HEK293 (cell line): ENCODE measurements at regions not wholly inside any gene's neighbourhood (a gene's known extent, or its start where the extent isn't known, plus 50 kb on each side); places are given as distances from the start of the nearest gene placed in this dataset.

ENCODE experiments used
- HOXC10 ChIP-seq: sonication (generic); formaldehyde crosslinking; IDR thresholded peaks from 2 replicates; pipeline ENCODE4 v1.8.1; 2023; ENCODE audit warnings: mild to moderate bottlenecking, missing genetic modification reagents
- PBX3 ChIP-seq: sonication (generic); formaldehyde crosslinking; IDR thresholded peaks from 2 replicates; pipeline ENCODE4 v1.8.1; 2022; ENCODE audit warnings: mild to moderate bottlenecking, moderate library complexity, missing genetic modification reagents
- PRDM2 ChIP-seq: fragments of 450-650 bp; formaldehyde crosslinking; IDR thresholded peaks from 2 replicates; pipeline ENCODE4 v1.5.1; 2016; ENCODE audit warnings: missing biosample characterization, missing genetic modification characterization, borderline replicate concordance
- PRDM4 ChIP-seq: fragments of 450-650 bp; formaldehyde crosslinking; IDR thresholded peaks from 2 replicates; pipeline ENCODE4 v1.5.1; 2017; ENCODE audit warnings: missing biosample characterization, missing genetic modification characterization
- SP2 ChIP-seq: fragments of 450-650 bp; formaldehyde crosslinking; IDR thresholded peaks from 2 replicates; pipeline ENCODE4 v1.5.1; 2016; ENCODE audit warnings: missing biosample characterization, missing genetic modification characterization
- SP3 ChIP-seq: fragments of 450-650 bp; formaldehyde crosslinking; IDR thresholded peaks from 2 replicates; pipeline ENCODE4 v1.5.1; 2016; ENCODE audit warnings: missing biosample characterization, missing genetic modification characterization
- TRIM28 ChIP-seq: IDR thresholded peaks from 2 replicates; pipeline ENCODE4 v1.6.1; 2011; ENCODE audit warnings: low read length, control low read depth, borderline replicate concordance
- ZBTB10 ChIP-seq: fragments of 450-650 bp; formaldehyde crosslinking; IDR thresholded peaks from 2 replicates; pipeline ENCODE4 v1.5.1; 2016; ENCODE audit warnings: missing biosample characterization, missing genetic modification characterization
- ZBTB44 ChIP-seq: fragments of 450-650 bp; IDR thresholded peaks from 2 replicates; pipeline ENCODE4 v1.5.1; 2018; ENCODE audit warnings: missing biosample characterization, mild to moderate bottlenecking, missing genetic modification characterization
- ZBTB48 ChIP-seq: fragments of 450-650 bp; formaldehyde crosslinking; IDR thresholded peaks from 2 replicates; pipeline ENCODE4 v1.5.1; 2016; ENCODE audit warnings: missing biosample characterization, missing genetic modification characterization
- ZIC2 ChIP-seq: fragments of 450-650 bp; formaldehyde crosslinking; IDR thresholded peaks from 2 replicates; pipeline ENCODE4 v1.5.1; 2016; ENCODE audit warnings: missing biosample characterization, missing genetic modification characterization
- ZNF133 ChIP-seq: fragments of 450-650 bp; formaldehyde crosslinking; IDR thresholded peaks from 2 replicates; pipeline ENCODE4 v1.5.1; 2016; ENCODE audit warnings: missing biosample characterization, missing genetic modification characterization
- ZNF280D ChIP-seq: fragments of 450-650 bp; formaldehyde crosslinking; IDR thresholded peaks from 2 replicates; pipeline ENCODE4 v1.5.1; 2016; ENCODE audit warnings: missing biosample characterization, missing genetic modification characterization
- ZNF362 ChIP-seq: fragments of 450-650 bp; formaldehyde crosslinking; IDR thresholded peaks from 2 replicates; pipeline ENCODE4 v1.5.1; 2016; ENCODE audit warnings: missing biosample characterization, missing genetic modification characterization
- ZNF416 ChIP-seq: fragments of 450-650 bp; formaldehyde crosslinking; IDR thresholded peaks from 2 replicates; pipeline ENCODE4 v1.5.1; 2016; ENCODE audit warnings: missing biosample characterization, missing genetic modification characterization
- ZNF48 ChIP-seq: fragments of 450-650 bp; formaldehyde crosslinking; IDR thresholded peaks from 2 replicates; pipeline ENCODE4 v1.5.1; 2016; ENCODE audit warnings: missing biosample characterization, missing genetic modification characterization
- ZNF514 ChIP-seq: fragments of 450-650 bp; formaldehyde crosslinking; IDR thresholded peaks from 2 replicates; pipeline ENCODE4 v1.5.1; 2016; ENCODE audit warnings: missing biosample characterization, missing genetic modification characterization
- ZNF626 ChIP-seq: fragments of 450-650 bp; sonication (Bioruptor Pico); formaldehyde crosslinking; IDR thresholded peaks from 2 replicates; pipeline ENCODE4 v1.5.1; 2018; ENCODE audit warnings: missing biosample characterization, missing genetic modification characterization, inconsistent platforms
- ZNF654 ChIP-seq: fragments of 450-650 bp; formaldehyde crosslinking; IDR thresholded peaks from 2 replicates; pipeline ENCODE4 v1.5.1; 2016; ENCODE audit warnings: low read depth, missing biosample characterization, missing genetic modification characterization

GRCh38 chr6:27608916-27609883 is 136.3 kb upstream of the ZNF184 start (continued):
- TF ChIP-seq PBX3 (CRISPR knock-in tag) (no peak), SP3 (tag by site-specific recombination) (peak; percentile 15; the same call in 1 of the 2 replicates), ZNF514 (tag by site-specific recombination) (no peak), ZNF654 (tag by site-specific recombination) (peak; percentile 88), ZBTB48 (tag by site-specific recombination) (no peak), HOXC10 (no peak), ZNF48 (tag by site-specific recombination) (no peak), TRIM28 (peak; percentile 50; the same call in 1 of the 2 replicates), SP2 (tag by site-specific recombination) (no peak), ZNF133 (tag by site-specific recombination) (no peak), ZNF416 (tag by site-specific recombination) (no peak), ZNF362 (tag by site-specific recombination) (0 out of 2 replicates have a peak, but pooled peaks have one; percentile 42), PRDM4 (tag by site-specific recombination) (no peak), ZNF280D (tag by site-specific recombination) (no peak), ZIC2 (tag by site-specific recombination) (no peak), ZBTB44 (tag by site-specific recombination) (peak; percentile 71; the same call in 1 of the 2 replicates), ZNF626 (no peak), PRDM2 (tag by site-specific recombination) (no peak), ZBTB10 (tag by site-specific recombination) (no peak)
